GM21786 (cell line): ENCODE measurements at regions not wholly inside any gene's neighbourhood (a gene's known extent, or its start where the extent isn't known, plus 50 kb on each side); places are given as distances from the start of the nearest gene placed in this dataset.

Source experiments
- ATAC-seq: cut with Tn5 transposase; IDR thresholded peaks from one replicate; pipeline ENCODE4 v1.9.1; 2021; ENCODE audit not compliant: unreplicated experiment

- no peak for ATAC-seq
Measured at GRCh38 chr20:10986586-10986985, 312.8 kb upstream of the JAG1 start.

GRCh38 chr20:10987651-10988383 lies 314.0 kb upstream of the JAG1 start:
- ATAC-seq = no peak

DNA sequence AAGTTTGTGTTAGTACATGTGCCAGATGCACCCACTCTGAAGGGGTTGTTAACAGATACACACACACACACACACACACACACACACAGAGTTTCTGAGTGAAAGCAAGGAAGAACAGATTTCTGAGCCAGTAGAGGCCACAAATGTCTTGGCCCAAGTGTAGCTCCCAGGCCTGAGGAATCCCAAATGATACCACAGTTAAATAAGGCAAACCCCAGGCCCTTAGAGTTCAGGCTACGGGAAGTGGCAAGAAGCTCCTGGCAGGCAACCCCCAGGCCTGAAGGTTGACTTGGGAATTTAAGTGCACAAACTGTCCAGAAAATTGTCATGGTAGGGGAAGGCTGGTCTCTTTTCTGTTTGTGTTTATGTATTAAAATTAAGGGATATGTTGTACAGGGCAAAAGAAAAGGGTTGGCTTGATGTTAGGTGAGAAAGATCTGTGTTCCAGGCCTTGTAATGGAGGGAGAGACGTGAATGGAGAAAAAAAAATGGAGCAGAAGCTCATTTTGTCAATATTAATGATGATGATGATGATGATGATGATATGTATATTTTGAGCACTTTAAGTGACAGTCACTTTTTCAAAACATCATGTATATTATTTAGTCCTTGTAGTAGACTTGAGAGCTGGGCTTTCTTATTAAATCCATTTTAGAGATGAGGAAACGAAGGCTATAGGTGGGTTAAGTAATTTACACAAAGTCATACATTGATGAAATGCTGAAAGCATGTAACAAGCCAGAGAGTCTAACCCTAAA lies 317.0 kb upstream of the JAG1 start:
- no peak for ATAC-seq

GRCh38 chr20:10992731-10993130 lies 318.9 kb upstream of the JAG1 start:
- ATAC-seq = no peak

- no peak for ATAC-seq
Measured at GRCh38 chr20:10994991-10995700, 321.3 kb upstream of the JAG1 start.

DNA sequence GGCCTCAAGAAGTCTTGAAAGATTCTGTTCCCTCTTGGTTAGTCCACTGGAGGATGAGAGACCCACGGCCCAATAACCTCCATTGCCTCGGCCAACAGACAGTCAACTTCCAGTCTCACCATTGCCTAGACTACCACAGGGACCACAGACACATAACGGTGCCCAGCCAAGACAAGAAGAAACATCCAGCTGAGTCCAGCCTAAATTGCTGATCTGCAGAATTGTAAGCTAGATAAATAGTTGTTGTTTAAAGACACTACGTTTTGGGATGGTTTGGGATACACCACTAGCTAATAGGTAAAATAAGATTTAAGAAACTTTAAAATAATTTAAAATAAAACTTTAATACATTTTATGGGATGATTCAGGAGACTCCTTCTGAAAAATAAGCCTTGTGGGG lies 324.7 kb upstream of the JAG1 start:
- ATAC-seq = no peak

- no peak for ATAC-seq
Measured at GRCh38 chr20:11000416-11000815, 326.6 kb upstream of the JAG1 start.

DNA sequence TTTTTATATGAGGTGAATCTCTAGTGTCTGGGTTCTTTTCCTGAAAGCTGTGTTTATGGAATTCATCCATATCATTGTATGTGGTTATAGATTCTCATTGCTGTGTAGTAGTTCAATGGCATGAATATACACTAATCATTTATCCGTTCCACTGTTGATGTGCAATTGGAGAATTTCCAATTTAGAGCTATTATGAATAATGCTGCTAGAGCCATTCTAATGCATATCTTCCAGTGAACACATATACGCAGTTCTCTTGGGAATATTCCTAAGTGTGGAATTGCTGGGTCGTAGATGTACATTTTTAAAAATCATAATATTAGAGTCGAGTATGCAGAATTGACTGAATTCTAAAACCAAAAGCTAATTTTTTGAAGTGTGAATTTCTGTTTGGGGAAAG lies 327.5 kb upstream of the JAG1 start:
- no peak for ATAC-seq

DNA sequence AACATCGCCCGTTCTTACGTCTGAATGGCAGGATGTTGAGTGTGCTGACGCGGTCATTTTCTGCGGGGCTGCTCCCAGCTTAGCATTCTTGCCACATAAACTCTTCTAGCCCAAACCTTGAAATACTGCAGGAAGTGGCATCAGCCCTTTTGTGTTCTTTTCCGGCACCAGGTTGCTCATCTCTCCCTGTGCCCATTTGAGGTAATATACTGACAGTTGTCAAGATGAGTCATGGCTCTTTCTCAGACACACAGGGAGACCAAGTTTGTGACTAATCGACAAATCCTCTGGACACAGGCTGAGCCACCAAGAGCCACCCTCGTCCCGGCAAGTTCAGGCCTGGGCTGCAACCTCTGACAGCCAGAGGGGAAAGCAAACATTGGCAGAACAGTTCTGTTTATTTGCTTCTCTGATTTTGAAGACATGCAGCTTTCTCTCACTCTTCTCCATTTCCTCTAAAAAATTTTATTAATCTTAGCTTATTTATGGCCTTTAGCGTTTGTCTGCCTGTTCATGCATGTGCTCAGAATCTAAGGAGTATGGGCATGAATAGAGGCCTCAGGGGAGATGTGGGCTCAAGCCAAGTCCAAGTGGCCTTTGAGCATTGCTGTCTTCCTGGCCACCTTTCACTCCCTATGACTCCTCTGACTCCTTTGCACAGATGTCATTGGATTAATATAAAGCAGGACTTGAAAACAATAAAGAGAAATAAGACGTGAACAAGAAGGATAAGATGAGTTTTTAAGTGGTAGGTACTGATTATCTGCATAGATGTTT lies 328.2 kb upstream of the JAG1 start:
- no peak for ATAC-seq

GRCh38 chr20:11003341-11003740 lies 329.5 kb upstream of the JAG1 start:
- ATAC-seq = no peak

GRCh38 chr20:11008444-11009033 lies 334.7 kb upstream of the JAG1 start:
- ATAC-seq = no peak

GRCh38 chr20:11011653-11012052 lies 337.9 kb upstream of the JAG1 start:
- no peak for ATAC-seq

DNA sequence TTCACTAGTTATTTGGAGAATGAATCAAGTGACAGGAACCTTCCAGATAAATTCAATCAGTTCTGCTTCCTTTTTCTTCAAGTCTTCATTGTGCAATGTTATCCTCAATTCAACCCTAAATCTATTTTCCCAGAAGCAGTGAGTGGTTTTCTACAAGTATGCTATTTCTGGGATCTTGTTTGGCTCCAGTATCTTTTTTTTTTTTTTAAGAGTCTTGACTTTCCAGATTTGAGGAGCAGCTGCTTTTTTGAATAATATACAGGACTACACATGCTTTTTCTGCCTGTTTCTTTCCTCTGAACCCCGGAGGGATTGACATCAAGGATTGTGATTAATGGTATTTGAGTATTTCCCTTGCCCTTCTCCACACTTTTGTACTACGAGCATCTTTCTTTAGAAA lies 339.2 kb upstream of the JAG1 start:
- no peak for ATAC-seq

- no peak for ATAC-seq
Measured at GRCh38 chr20:11013801-11014200, 340.0 kb upstream of the JAG1 start.

- ATAC-seq = no peak
Measured at GRCh38 chr20:11015440-11015839, 341.6 kb upstream of the JAG1 start.

DNA sequence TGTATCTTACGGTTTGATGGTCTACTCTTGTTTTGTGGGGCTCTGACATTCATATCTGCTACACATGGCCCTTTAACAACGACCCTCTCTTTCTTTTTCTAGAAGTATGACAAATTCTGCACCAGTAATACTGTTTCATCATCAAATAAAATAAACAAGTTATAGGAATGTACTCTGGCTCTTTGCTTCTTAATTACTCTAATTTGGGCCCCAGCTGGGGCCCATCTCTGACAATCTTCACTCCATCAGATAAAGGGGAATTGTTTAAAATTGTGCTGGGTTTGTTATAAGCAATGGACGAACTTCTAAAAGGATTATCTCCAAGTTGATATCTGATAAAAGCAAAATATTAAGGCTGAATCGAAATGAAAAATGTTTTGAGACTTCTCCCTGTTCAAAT lies 343.6 kb upstream of the JAG1 start:
- ATAC-seq = no peak

GRCh38 chr20:11018668-11019170 lies 344.9 kb upstream of the JAG1 start:
- no peak for ATAC-seq

DNA sequence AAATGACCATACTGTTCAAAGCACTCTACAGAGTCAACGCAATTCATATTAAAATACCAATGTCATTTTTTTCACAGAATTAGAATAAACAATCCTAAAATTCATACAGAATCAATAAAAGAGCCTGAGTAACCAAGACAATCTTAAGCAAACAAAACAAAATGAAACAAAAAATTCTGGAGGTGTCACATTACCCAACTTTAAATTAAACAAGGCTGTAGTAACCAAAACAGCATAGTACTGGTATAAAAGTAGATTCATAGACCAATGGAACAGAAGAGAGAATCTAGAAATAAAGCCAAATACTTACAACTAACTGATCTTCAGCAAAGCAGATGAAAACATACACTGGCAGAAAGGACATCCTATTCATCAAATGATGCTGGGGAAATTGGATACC lies 346.9 kb upstream of the JAG1 start:
- ATAC-seq = no peak

- ATAC-seq = no peak
Measured at GRCh38 chr20:11027224-11027623, 353.4 kb upstream of the JAG1 start.

DNA sequence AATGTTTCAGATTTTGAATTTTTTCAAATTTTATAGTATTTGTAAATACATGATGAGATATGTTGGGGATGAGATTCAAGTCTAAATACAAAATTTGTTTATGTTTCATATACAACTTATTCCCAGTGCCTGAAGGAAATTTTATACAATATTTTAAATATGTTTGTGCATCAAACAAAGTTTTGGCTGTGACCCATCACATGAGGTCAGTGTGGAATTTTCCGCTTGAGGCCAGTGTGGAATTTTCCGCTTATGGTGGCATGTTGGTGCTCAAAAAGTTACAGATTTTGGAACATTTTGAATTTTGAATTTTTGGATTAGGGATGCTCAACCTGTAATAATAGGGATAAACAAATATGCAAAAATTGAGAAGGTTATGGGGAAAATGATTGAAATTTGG lies 356.6 kb upstream of the JAG1 start:
- ATAC-seq = no peak

- ATAC-seq = no peak
Measured at GRCh38 chr20:11031300-11031699, 357.5 kb upstream of the JAG1 start.
